Neural cell (in vitro differentiated cells): ENCODE measurements at regions not wholly inside any gene's neighbourhood (a gene's known extent, or its start where the extent isn't known, plus 50 kb on each side); places are given as distances from the start of the nearest gene placed in this dataset.

ENCODE experiments used
- H2AFZ ChIP-seq: fragments of 200-600, 300-800 bp; sonication (generic), shearing (Covaris generic); 2 replicates; pipeline ENCODE4 v1.6.0; 2014; ENCODE audit warnings: low read depth, mild to moderate bottlenecking, antibody characterized with exemption, low read length, moderate library complexity
- H3F3A ChIP-seq: fragments of 200-600 bp; shearing (Covaris generic); 2 replicates; pipeline ENCODE4 v1.6.1; 2016; ENCODE audit warnings: mild to moderate bottlenecking, moderate library complexity, mixed read lengths, antibody characterized with exemption, low read length; ENCODE audit not compliant: insufficient read depth, poor library complexity, severe bottlenecking
- H3K27ac ChIP-seq: fragments of 200-600, 300-800 bp; sonication (generic), shearing (Covaris generic); 2 replicates; pipeline ENCODE4 v1.5.1; 2014; ENCODE audit warnings: mild to moderate bottlenecking, low read length, moderate library complexity
- H3K27me3 ChIP-seq: fragments of 300-800, 200-600 bp; sonication (generic), shearing (Covaris generic); 2 replicates; pipeline ENCODE4 v1.6.0; 2014; ENCODE audit warnings: mild to moderate bottlenecking, low read depth, low read length, moderate library complexity; ENCODE audit not compliant: insufficient read depth
- H3K36me3 ChIP-seq: fragments of 300-800, 200-600 bp; sonication (generic), shearing (Covaris generic); 2 replicates; pipeline ENCODE4 v1.5.1; 2014; ENCODE audit warnings: mild to moderate bottlenecking, antibody characterized with exemption, low read length, moderate library complexity; ENCODE audit not compliant: insufficient read depth
- H3K4me2 ChIP-seq: fragments of 300-800, 200-600 bp; sonication (generic), shearing (Covaris generic); 2 replicates; pipeline ENCODE4 v1.6.0; 2014; ENCODE audit warnings: mild to moderate bottlenecking, low read length
- H3K4me3 ChIP-seq: fragments of 300-800, 200-600 bp; sonication (generic), shearing (Covaris generic); 2 replicates; pipeline ENCODE4 v1.5.1; 2014; ENCODE audit warnings: mild to moderate bottlenecking, low read length, moderate library complexity
- H3K79me2 ChIP-seq: fragments of 200-600 bp; shearing (Covaris generic); replicated peaks from 2 replicates; pipeline ENCODE4 v1.6.0; 2014; ENCODE audit warnings: mild to moderate bottlenecking, low read length, moderate library complexity; ENCODE audit not compliant: insufficient read depth
- H3K9ac ChIP-seq: fragments of 300-800, 200-600 bp; sonication (generic), shearing (Covaris generic); 2 replicates; pipeline ENCODE4 v1.6.1; 2016; ENCODE audit warnings: mild to moderate bottlenecking, low read length, mixed read lengths
- H3K9me2 ChIP-seq: fragments of 200-600 bp; shearing (Covaris generic); 2 replicates; pipeline ENCODE4 v1.6.1; 2016; ENCODE audit warnings: mild to moderate bottlenecking, low read length, mixed read lengths; ENCODE audit not compliant: insufficient read depth
- H3K9me3 ChIP-seq: fragments of 200-600, 300-800 bp; sonication (generic), shearing (Covaris generic); 2 replicates; pipeline ENCODE4 v1.6.1; 2016; ENCODE audit warnings: mild to moderate bottlenecking, mixed run types, low read length, moderate library complexity, mixed read lengths
- H4K20me1 ChIP-seq: fragments of 200-600 bp; shearing (Covaris generic); 2 replicates; pipeline ENCODE4 v1.6.1; 2016; ENCODE audit warnings: mild to moderate bottlenecking, mixed run types; ENCODE audit not compliant: insufficient read depth
- EP300 ChIP-seq: fragments of 450-650 bp; conservative IDR thresholded peaks from 2 replicates; pipeline ENCODE4 v1.6.1; 2014; ENCODE audit warnings: antibody characterized with exemption, mild to moderate bottlenecking, moderate library complexity; ENCODE audit not compliant: poor library complexity, severe bottlenecking
- EZH2 ChIP-seq: fragments of 200-600, 300-800 bp; shearing (Covaris generic), sonication (generic); IDR thresholded peaks from 2 replicates; pipeline ENCODE4 v1.6.1; 2014; ENCODE audit warnings: antibody characterized with exemption, low read length, borderline replicate concordance, mild to moderate bottlenecking; ENCODE audit not compliant: insufficient read depth, poor library complexity, severe bottlenecking
- MXI1 ChIP-seq: fragments of 450-650 bp; conservative IDR thresholded peaks from 2 replicates; pipeline ENCODE4 v1.6.1; 2014; ENCODE audit warnings: antibody characterized with exemption, mild to moderate bottlenecking; ENCODE audit not compliant: poor library complexity, severe bottlenecking
- POLR2AphosphoS5 ChIP-seq: IDR thresholded peaks from 2 replicates; pipeline ENCODE4 v1.6.1; 2012
- RAD21 ChIP-seq: fragments of 450-650 bp; conservative IDR thresholded peaks from 2 replicates; pipeline ENCODE4 v1.6.1; 2014; ENCODE audit warnings: antibody characterized with exemption, mild to moderate bottlenecking, moderate library complexity
- SMC3 ChIP-seq: fragments of 450-650 bp; conservative IDR thresholded peaks from 2 replicates; pipeline ENCODE4 v1.6.1; 2014; ENCODE audit warnings: antibody characterized with exemption, mild to moderate bottlenecking, moderate library complexity; ENCODE audit not compliant: poor library complexity
- TAF1 ChIP-seq: IDR thresholded peaks from 2 replicates; pipeline ENCODE4 v1.6.1; 2012; ENCODE audit warnings: low read depth
- TF ChIP-seq, protein P1 (sequence below): fragments of 450-650 bp; IDR thresholded peaks from 2 replicates; pipeline ENCODE4 v1.5.1; 2014; ENCODE audit warnings: antibody characterized with exemption, mild to moderate bottlenecking, moderate library complexity; ENCODE audit not compliant: poor library complexity, severe bottlenecking
- TF ChIP-seq, protein P2 (sequence below): IDR thresholded peaks from 2 replicates; pipeline ENCODE4 v1.6.1; 2012; ENCODE audit warnings: borderline replicate concordance

DNA sequence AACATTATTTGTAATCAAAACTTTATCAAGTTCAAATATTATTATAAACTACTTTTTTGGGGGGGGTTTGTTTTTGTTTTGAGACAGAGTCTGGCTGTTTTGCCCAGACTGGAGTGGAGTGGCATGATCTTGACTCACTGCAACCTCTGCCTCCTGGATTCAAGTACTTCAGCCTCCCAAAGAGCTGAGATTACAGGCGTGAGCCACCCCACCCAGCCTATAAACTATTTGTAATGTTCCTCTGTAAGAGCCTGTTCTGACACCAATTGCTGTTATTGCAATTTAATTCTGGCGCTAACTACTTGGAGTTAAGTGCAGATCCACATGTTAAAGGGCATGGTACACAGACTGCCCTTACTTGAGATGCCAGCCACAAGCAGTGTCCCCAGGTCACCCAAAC is 478.1 kb upstream of the NRP1 start:
- Histone ChIP-seq H3K9me3 (no peaks in the 10 kb centered on the region), H3K27ac (no peak overlapping the region), H3K9ac (no peak overlapping the region), H3F3A (no peaks in the 10 kb centered on the region), H3K4me3 (no peak overlapping the region), H4K20me1 (no peaks in the 10 kb centered on the region), H3K4me2 (no peak overlapping the region), H3K79me2 (no peaks in the 10 kb centered on the region), H3K27me3 (no peaks in the 10 kb centered on the region), H2AFZ (no peak overlapping the region), H3K36me3 (no peaks in the 10 kb centered on the region), H3K9me2 (no peaks in the 10 kb centered on the region)
- no peak for TF ChIP-seq SMC3
- TF ChIP-seq, protein P1, sequence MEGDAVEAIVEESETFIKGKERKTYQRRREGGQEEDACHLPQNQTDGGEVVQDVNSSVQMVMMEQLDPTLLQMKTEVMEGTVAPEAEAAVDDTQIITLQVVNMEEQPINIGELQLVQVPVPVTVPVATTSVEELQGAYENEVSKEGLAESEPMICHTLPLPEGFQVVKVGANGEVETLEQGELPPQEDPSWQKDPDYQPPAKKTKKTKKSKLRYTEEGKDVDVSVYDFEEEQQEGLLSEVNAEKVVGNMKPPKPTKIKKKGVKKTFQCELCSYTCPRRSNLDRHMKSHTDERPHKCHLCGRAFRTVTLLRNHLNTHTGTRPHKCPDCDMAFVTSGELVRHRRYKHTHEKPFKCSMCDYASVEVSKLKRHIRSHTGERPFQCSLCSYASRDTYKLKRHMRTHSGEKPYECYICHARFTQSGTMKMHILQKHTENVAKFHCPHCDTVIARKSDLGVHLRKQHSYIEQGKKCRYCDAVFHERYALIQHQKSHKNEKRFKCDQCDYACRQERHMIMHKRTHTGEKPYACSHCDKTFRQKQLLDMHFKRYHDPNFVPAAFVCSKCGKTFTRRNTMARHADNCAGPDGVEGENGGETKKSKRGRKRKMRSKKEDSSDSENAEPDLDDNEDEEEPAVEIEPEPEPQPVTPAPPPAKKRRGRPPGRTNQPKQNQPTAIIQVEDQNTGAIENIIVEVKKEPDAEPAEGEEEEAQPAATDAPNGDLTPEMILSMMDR, result no peak
- TF ChIP-seq MXI1, result no peak
- TF ChIP-seq, protein P2, sequence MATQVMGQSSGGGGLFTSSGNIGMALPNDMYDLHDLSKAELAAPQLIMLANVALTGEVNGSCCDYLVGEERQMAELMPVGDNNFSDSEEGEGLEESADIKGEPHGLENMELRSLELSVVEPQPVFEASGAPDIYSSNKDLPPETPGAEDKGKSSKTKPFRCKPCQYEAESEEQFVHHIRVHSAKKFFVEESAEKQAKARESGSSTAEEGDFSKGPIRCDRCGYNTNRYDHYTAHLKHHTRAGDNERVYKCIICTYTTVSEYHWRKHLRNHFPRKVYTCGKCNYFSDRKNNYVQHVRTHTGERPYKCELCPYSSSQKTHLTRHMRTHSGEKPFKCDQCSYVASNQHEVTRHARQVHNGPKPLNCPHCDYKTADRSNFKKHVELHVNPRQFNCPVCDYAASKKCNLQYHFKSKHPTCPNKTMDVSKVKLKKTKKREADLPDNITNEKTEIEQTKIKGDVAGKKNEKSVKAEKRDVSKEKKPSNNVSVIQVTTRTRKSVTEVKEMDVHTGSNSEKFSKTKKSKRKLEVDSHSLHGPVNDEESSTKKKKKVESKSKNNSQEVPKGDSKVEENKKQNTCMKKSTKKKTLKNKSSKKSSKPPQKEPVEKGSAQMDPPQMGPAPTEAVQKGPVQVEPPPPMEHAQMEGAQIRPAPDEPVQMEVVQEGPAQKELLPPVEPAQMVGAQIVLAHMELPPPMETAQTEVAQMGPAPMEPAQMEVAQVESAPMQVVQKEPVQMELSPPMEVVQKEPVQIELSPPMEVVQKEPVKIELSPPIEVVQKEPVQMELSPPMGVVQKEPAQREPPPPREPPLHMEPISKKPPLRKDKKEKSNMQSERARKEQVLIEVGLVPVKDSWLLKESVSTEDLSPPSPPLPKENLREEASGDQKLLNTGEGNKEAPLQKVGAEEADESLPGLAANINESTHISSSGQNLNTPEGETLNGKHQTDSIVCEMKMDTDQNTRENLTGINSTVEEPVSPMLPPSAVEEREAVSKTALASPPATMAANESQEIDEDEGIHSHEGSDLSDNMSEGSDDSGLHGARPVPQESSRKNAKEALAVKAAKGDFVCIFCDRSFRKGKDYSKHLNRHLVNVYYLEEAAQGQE, result no peak
- TF ChIP-seq POLR2AphosphoS5, result no peak

DNA sequence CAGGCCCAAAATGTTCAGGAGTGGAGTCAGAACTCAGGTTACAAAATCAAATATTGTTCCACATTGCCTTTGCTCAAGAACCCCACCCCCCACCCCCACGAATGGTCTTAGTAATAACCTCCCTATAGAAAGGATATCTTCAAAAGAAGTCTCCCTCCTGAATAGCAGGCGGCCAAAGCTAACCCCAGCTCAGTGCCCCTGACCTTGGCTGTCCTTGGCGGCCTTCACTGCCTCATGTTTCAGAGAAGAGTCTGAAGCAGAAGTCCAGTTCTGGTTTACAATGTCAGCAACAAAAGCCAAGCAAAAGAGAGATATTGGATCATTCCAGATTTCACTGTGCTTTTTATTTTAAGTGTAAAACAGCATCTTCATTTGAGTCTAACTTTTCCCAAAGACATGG is 476.5 kb upstream of the NRP1 start:
- Histone ChIP-seq H3K27me3 (no peaks in the 10 kb centered on the region), H3K79me2 (no peaks in the 10 kb centered on the region), H3K9me3 (no peaks in the 10 kb centered on the region), H3K27ac (no peak overlapping the region), H3K9me2 (no peaks in the 10 kb centered on the region), H3K4me2 (no peak overlapping the region), H2AFZ (no peak overlapping the region), H3K36me3 (no peaks in the 10 kb centered on the region), H3F3A (no peaks in the 10 kb centered on the region), H3K9ac (no peak overlapping the region), H4K20me1 (no peaks in the 10 kb centered on the region), H3K4me3 (no peak overlapping the region)
- TF ChIP-seq MXI1 (no peak), EP300 (no peak)

DNA sequence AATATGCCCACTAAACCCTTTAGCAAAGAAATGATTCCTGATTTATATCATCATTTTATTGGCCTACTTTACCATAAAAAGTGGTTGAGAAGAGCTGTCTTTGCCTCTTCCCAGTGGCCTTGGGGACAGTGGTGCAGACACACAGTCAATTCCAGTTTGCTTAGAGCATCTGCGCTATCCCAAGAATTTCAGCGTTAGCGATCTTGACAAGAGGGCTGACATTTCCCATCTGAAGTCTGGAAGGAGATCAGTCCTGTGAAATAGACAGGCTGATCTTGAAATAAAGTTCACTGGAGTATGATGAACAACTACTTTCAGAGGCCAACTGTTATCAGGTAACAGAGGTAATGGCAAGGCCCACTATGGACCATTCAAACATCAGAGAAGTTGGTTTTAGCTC is 475.3 kb upstream of the NRP1 start:
- Histone ChIP-seq H3F3A (no peaks in the 10 kb centered on the region), H3K9me2 (no peaks in the 10 kb centered on the region), H3K27ac (no peak overlapping the region), H3K79me2 (no peaks in the 10 kb centered on the region), H3K27me3 (no peaks in the 10 kb centered on the region), H3K4me2 (no peak overlapping the region), H3K36me3 (no peaks in the 10 kb centered on the region), H3K9me3 (no peaks in the 10 kb centered on the region), H3K4me3 (no peak overlapping the region), H3K9ac (no peak overlapping the region), H4K20me1 (no peaks in the 10 kb centered on the region), H2AFZ (no peak overlapping the region)
- TF ChIP-seq, protein P1, result no peak
- TF ChIP-seq, protein P2, result no peak
- no peak for TF ChIP-seq SMC3
- no peak for TF ChIP-seq RAD21
- TF ChIP-seq TAF1, result no peak
- no peak for TF ChIP-seq POLR2AphosphoS5
- no peak for TF ChIP-seq EP300
- TF ChIP-seq MXI1, result no peak
- TF ChIP-seq EZH2, result no peak
